ENCODE measurements at regions not wholly inside any gene's neighbourhood (a gene's known extent, or its start where the extent isn't known, plus 50 kb on each side); places are given as distances from the start of the nearest gene placed in this dataset.

DNA sequence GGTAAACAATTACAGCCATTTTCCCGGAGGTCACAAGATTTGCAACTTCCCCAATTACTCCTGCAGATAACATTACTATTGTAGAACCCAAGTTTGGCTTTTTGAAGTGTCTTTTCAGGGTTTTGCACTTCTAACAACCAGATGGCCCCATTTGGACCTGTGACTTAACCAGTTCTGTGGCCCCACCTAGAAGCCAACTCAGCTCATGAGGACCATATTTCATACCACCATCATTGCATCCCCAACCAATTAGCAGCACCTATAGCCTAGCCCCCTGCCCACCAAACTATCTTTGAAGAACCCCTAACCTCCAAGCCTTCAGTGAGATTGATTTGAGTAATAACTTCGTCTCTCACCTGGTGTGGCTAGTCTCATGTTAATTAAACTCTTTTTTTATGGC is 51.3 kb upstream of the WDR11 start:
- H3K36me3 ChIP-seq = no peaks in the 10 kb centered on the region
- no peak for DNase-seq
- intact Hi-C loops (cut with DNase I; ENCODE audit: low total_unique reads) (no loop called here), in situ Hi-C loops (cut with MboI; ENCODE audit: low pct_ligation_motif_present in 1 of 4, low pct_unique_long_range_greater_than_20kb in 1 of 4, low sequenced_read_pairs in 3 of 4) (no loop called here)
- no peaks in the 10 kb centered on the region for H3K4me1 ChIP-seq
- 35 to 44% methylated on average over 2 of the region's 2 CpGs for WGBS, 2 donors (ENCODE audit: low coverage in 1 of 2)
- TF ChIP-seq EP300 (IDR thresholded peaks at IDR 0.05; ENCODE audit: low read depth) (no peak), POLR2A (IDR thresholded peaks at IDR 0.05) (no peak), POLR2AphosphoS5 (IDR thresholded peaks at IDR 0.05) (no peak)
- TF ChIP-seq, protein P1, sequence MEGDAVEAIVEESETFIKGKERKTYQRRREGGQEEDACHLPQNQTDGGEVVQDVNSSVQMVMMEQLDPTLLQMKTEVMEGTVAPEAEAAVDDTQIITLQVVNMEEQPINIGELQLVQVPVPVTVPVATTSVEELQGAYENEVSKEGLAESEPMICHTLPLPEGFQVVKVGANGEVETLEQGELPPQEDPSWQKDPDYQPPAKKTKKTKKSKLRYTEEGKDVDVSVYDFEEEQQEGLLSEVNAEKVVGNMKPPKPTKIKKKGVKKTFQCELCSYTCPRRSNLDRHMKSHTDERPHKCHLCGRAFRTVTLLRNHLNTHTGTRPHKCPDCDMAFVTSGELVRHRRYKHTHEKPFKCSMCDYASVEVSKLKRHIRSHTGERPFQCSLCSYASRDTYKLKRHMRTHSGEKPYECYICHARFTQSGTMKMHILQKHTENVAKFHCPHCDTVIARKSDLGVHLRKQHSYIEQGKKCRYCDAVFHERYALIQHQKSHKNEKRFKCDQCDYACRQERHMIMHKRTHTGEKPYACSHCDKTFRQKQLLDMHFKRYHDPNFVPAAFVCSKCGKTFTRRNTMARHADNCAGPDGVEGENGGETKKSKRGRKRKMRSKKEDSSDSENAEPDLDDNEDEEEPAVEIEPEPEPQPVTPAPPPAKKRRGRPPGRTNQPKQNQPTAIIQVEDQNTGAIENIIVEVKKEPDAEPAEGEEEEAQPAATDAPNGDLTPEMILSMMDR (IDR thresholded peaks at IDR 0.05) = no peak
- H3K4me3 ChIP-seq = no peak overlapping the region
- H3K9me3 ChIP-seq = no peaks in the 10 kb centered on the region
- no peak overlapping the region for H3K27ac ChIP-seq
- peaks cover 3% of the 10 kb centered on the region for H3K27me3 ChIP-seq

DNA sequence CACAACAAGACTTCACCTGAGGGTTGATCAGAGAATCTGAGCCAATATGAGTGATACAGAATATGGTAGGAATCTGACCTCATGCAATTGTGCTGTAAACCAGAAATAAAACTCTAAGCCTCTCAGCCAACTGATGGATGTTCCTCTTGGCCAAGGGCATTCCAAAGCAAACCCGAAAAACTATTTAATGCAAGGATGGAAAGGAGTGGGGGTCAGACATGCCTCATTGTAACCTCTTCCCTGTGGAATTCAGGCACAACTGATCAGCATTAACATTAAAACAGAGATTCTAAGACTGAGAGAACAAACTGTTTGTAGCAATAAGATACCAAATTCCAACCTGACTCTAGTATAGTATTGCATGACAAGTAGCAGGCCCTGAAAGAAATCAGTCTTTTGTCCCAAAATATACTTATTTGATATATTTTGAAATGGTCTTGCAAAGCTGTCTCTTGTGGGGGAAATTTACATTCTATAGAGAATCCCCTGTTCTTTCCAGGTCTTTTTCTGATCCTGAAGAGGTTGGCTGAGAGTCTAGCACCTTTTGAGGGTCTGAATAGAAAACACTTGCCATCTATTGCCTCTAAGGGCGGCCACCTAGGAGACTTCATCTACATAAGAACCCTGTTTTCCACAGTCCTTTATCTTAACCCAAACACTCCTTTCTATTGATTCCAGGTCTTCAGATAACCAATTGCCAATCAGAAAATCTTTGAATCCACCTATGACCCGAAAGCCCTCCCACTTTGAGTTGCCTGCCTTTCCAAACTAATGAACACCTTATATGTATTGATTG is 50.4 kb upstream of the WDR11 start:
- H3K4me3 ChIP-seq = no peak overlapping the region
- intact Hi-C loops (cut with DNase I; ENCODE audit: low total_unique reads) = no loop called here
- in situ Hi-C loops (cut with MboI; ENCODE audit: low pct_ligation_motif_present in 1 of 4, low pct_unique_long_range_greater_than_20kb in 1 of 4, low sequenced_read_pairs in 3 of 4) = no loop called here
- H3K27ac ChIP-seq = no peak overlapping the region
- no peaks in the 10 kb centered on the region for H3K36me3 ChIP-seq
- DNase-seq = no peak
- H3K4me1 ChIP-seq = no peaks in the 10 kb centered on the region
- 75 to 84% methylated on average over 2 to 3 of the region's 3 CpGs for WGBS, 2 donors (ENCODE audit: low coverage in 1 of 2)
- TF ChIP-seq, protein P1 (IDR thresholded peaks at IDR 0.05) = no peak
- TF ChIP-seq EP300 (IDR thresholded peaks at IDR 0.05; ENCODE audit: low read depth) (no peak), POLR2AphosphoS5 (IDR thresholded peaks at IDR 0.05) (no peak), POLR2A (IDR thresholded peaks at IDR 0.05) (no peak)
- no peaks in the 10 kb centered on the region for H3K9me3 ChIP-seq
- H3K27me3 ChIP-seq = peaks cover 2% of the 10 kb centered on the region
